ENCODE measurements at regions not wholly inside any gene's neighbourhood (a gene's known extent, or its start where the extent isn't known, plus 50 kb on each side); places are given as distances from the start of the nearest gene placed in this dataset.

DNA sequence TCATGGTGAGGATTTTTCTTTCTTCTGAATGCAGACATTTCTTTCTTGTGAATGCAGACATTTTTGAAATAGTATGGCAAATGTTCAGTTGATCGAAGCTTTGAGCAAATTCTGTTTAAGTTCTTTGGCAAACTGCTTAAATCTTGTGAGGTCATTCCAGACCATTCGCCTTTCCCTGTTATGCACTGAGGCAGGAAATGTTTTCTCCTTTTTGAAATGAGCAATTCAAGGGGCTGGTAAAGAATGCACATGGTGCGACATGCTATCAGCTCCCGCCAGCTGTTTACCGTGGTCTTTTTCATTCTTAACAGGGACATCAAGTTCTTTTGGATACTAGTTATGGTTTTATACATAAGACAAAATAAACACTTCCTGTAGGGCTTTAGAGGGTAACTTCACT, 112.0 kb upstream of the CCN2 start:
- TF ChIP-seq POLR2A (IDR thresholded peaks at IDR 0.05): no peak
- TF ChIP-seq, protein P1, sequence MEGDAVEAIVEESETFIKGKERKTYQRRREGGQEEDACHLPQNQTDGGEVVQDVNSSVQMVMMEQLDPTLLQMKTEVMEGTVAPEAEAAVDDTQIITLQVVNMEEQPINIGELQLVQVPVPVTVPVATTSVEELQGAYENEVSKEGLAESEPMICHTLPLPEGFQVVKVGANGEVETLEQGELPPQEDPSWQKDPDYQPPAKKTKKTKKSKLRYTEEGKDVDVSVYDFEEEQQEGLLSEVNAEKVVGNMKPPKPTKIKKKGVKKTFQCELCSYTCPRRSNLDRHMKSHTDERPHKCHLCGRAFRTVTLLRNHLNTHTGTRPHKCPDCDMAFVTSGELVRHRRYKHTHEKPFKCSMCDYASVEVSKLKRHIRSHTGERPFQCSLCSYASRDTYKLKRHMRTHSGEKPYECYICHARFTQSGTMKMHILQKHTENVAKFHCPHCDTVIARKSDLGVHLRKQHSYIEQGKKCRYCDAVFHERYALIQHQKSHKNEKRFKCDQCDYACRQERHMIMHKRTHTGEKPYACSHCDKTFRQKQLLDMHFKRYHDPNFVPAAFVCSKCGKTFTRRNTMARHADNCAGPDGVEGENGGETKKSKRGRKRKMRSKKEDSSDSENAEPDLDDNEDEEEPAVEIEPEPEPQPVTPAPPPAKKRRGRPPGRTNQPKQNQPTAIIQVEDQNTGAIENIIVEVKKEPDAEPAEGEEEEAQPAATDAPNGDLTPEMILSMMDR (IDR thresholded peaks at IDR 0.05): no peak
